ENCODE measurements at regions not wholly inside any gene's neighbourhood (a gene's known extent, or its start where the extent isn't known, plus 50 kb on each side); places are given as distances from the start of the nearest gene placed in this dataset.
"Not testable (repeated sequence)": the region's sequence is repeated elsewhere in the genome, so short reads cannot be mapped to it uniquely, and the experiment has no call there.

GRCh38 chr4:86413426-86413825, 53.6 kb upstream of the MAPK10 start:
- H3K4me1 Mint-ChIP-seq (ENCODE audit: low read depth); H3K27me3 Mint-ChIP-seq; intact Hi-C loops (cut with micrococcal nuclease); H3K36me3 Mint-ChIP-seq (ENCODE audit: low read depth); H3K4me3 Mint-ChIP-seq; H3K27ac Mint-ChIP-seq: not testable (repeated sequence)
- H3K9me3 Mint-ChIP-seq = peaks cover 39% of the 10 kb centered on the region

DNA sequence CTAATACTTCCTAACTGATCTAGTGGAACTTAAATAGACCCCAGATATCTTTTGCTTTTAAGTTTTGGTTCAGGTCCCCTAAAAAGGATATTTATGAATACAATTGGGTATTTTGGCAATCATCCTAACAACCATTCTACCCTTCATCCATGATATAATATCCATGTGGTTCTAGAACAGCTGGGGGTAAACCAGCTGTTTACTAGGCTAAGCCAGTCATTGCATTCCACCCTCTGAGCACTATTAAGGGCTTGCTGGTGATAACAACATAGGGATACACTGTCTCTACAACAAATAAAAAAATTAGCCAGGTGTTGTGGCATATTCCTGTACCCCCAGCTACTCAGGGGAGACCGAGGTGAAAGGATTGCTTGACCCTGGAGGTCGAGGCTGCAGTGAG, 54.8 kb upstream of the MAPK10 start:
- H3K27ac Mint-ChIP-seq = no peak overlapping the region
- intact Hi-C loops (cut with micrococcal nuclease) = no loop called here
- H3K27me3 Mint-ChIP-seq = no peaks in the 10 kb centered on the region
- no peak overlapping the region for H3K4me3 Mint-ChIP-seq
- no peaks in the 10 kb centered on the region for H3K36me3 Mint-ChIP-seq (ENCODE audit: low read depth)
- H3K9me3 Mint-ChIP-seq = peaks cover 39% of the 10 kb centered on the region
- no peaks in the 10 kb centered on the region for H3K4me1 Mint-ChIP-seq (ENCODE audit: low read depth)

DNA sequence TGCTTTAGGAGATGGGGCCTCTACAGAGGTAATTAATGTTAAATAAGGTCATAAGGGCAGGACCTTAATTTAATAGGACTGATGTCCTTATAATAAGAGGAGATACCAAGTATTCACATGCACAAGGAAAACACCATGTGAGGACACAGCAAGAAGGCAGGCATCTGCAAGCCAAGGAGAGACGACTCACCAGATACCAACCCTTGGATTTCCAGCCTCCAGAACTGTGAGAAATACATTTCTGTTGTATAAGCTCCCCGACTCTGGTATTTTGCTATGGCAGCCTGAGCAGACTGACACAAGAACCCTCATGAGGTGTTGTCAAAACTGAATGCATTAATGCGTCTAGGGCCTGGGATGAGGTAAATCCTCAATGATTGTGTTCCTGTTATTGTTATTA, 56.2 kb upstream of the MAPK10 start:
- H3K27ac Mint-ChIP-seq = no peak overlapping the region
- no peak overlapping the region for H3K4me3 Mint-ChIP-seq
- no peaks in the 10 kb centered on the region for H3K36me3 Mint-ChIP-seq (ENCODE audit: low read depth)
- H3K9me3 Mint-ChIP-seq = peaks cover 30% of the 10 kb centered on the region
- H3K27me3 Mint-ChIP-seq = no peaks in the 10 kb centered on the region
- intact Hi-C loops (cut with micrococcal nuclease) = no loop called here
- H3K4me1 Mint-ChIP-seq (ENCODE audit: low read depth) = no peaks in the 10 kb centered on the region

DNA sequence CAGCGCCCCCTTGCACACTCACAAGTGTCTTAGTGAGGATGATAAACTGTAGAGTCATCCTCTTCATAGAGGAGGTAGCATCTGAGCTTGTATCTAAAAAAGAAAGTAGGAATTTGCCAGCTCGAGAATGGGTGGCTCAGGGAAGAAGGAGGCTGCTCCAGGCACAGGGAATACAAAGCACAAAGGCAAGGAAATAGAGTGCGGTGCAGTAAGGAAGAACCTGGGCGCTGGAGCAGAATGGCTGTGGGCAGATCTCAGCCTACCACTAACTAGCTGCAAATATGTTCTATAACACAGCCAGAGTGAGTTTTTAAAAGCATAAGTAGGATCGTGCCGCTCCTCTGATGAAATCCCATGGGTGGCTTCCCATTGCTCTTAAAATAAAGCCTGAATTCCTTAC, 61.6 kb upstream of the MAPK10 start:
- Mint-ChIP-seq H3K4me3 (no peak overlapping the region), H3K9me3 (no peaks in the 10 kb centered on the region), H3K36me3 (ENCODE audit: low read depth) (no peaks in the 10 kb centered on the region), H3K27ac (no peak overlapping the region), H3K4me1 (ENCODE audit: low read depth) (no peaks in the 10 kb centered on the region), H3K27me3 (no peaks in the 10 kb centered on the region)
- intact Hi-C loops (cut with micrococcal nuclease) = no loop called here

- H3K27ac Mint-ChIP-seq = no peak overlapping the region
- no peaks in the 10 kb centered on the region for H3K9me3 Mint-ChIP-seq
- intact Hi-C loops (cut with micrococcal nuclease) = no loop called here
- H3K4me1 Mint-ChIP-seq (ENCODE audit: low read depth) = no peaks in the 10 kb centered on the region
- H3K27me3 Mint-ChIP-seq = no peaks in the 10 kb centered on the region
- no peaks in the 10 kb centered on the region for H3K36me3 Mint-ChIP-seq (ENCODE audit: low read depth)
- no peak overlapping the region for H3K4me3 Mint-ChIP-seq
These were observed 71.8 kb upstream of the MAPK10 start for GRCh38 chr4:86431543-86432116.

- no peaks in the 10 kb centered on the region for H3K36me3 Mint-ChIP-seq (ENCODE audit: low read depth)
- no peak overlapping the region for H3K27ac Mint-ChIP-seq
- no peaks in the 10 kb centered on the region for H3K9me3 Mint-ChIP-seq
- H3K4me1 Mint-ChIP-seq (ENCODE audit: low read depth) = no peaks in the 10 kb centered on the region
- no peak overlapping the region for H3K4me3 Mint-ChIP-seq
- H3K27me3 Mint-ChIP-seq = no peaks in the 10 kb centered on the region
- intact Hi-C loops (cut with micrococcal nuclease) = no loop called here
These were observed 72.8 kb upstream of the MAPK10 start for GRCh38 chr4:86432559-86433134.

- Mint-ChIP-seq H3K4me1 (ENCODE audit: low read depth) (no peaks in the 10 kb centered on the region), H3K4me3 (no peak overlapping the region), H3K9me3 (no peaks in the 10 kb centered on the region), H3K27me3 (no peaks in the 10 kb centered on the region), H3K27ac (no peak overlapping the region), H3K36me3 (ENCODE audit: low read depth) (no peaks in the 10 kb centered on the region)
- intact Hi-C loops (cut with micrococcal nuclease) = no loop called here
These were observed 79.4 kb upstream of the MAPK10 start for GRCh38 chr4:86439293-86439692.

DNA sequence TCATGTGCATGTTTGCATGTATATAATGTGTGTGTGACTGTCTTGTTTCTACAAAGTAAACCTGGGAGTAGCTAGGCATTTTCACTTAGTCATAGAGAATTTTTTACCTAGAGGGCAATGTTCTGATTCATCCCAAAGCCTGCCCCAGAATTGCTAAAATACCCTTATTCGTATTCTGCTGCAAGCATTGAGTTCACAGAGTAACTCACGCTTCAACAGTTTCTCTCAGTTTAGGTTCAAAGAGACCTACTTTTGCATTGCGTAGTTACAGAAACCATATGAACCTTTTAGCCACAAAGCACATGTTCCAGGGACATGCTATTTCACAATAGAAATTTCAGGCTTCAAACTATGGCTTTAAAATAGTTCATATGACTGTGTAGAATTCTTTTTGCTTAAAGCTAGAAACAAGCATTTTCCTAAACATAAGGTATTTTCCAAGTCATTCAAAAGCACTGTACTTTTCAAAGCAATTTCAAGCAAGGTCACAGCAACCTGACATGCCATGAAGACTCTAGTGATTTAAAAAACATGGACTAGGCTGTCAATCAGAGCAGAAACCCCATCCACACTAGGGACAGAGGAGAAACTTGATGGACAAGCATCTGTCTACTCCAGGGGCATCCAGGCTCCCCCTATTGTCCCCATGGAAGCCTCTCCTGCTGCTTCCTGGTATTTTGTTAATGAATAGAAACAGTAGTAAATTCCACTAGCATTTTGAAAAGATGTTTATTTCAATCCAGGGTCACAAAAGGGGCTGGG, 81.5 kb upstream of the MAPK10 start:
- Mint-ChIP-seq H3K4me1 (ENCODE audit: low read depth) (no peaks in the 10 kb centered on the region), H3K27me3 (no peaks in the 10 kb centered on the region), H3K4me3 (no peak overlapping the region), H3K36me3 (ENCODE audit: low read depth) (no peaks in the 10 kb centered on the region), H3K9me3 (no peaks in the 10 kb centered on the region), H3K27ac (no peak overlapping the region)
- intact Hi-C loops (cut with micrococcal nuclease) = no loop called here

- Mint-ChIP-seq H3K27ac (no peak overlapping the region), H3K4me1 (ENCODE audit: low read depth) (no peaks in the 10 kb centered on the region)
These were observed 83.0 kb upstream of the MAPK10 start for GRCh38 chr4:86442881-86443280.

GRCh38 chr4:86443495-86443894, 83.6 kb upstream of the MAPK10 start:
- H3K4me1 Mint-ChIP-seq (ENCODE audit: low read depth) = no peaks in the 10 kb centered on the region
- no peaks in the 10 kb centered on the region for H3K27me3 Mint-ChIP-seq
- intact Hi-C loops (cut with micrococcal nuclease) = no loop called here
- H3K4me3 Mint-ChIP-seq = no peak overlapping the region
- no peak overlapping the region for H3K27ac Mint-ChIP-seq
- no peaks in the 10 kb centered on the region for H3K9me3 Mint-ChIP-seq
- no peaks in the 10 kb centered on the region for H3K36me3 Mint-ChIP-seq (ENCODE audit: low read depth)

More at GRCh38 chr4:86442881-86443280, 83.0 kb upstream of the MAPK10 start:
- Mint-ChIP-seq H3K4me3 (no peak overlapping the region), H3K9me3 (no peaks in the 10 kb centered on the region), H3K36me3 (ENCODE audit: low read depth) (no peaks in the 10 kb centered on the region), H3K27me3 (no peaks in the 10 kb centered on the region)
- intact Hi-C loops (cut with micrococcal nuclease) = no loop called here

GRCh38 chr4:86446996-86447395, 87.1 kb upstream of the MAPK10 start:
- Mint-ChIP-seq H3K9me3 (no peaks in the 10 kb centered on the region), H3K27ac (no peak overlapping the region), H3K36me3 (ENCODE audit: low read depth) (no peaks in the 10 kb centered on the region), H3K27me3 (no peaks in the 10 kb centered on the region), H3K4me1 (ENCODE audit: low read depth) (no peaks in the 10 kb centered on the region), H3K4me3 (no peak overlapping the region)
- intact Hi-C loops (cut with micrococcal nuclease) = no loop called here

GRCh38 chr4:86448871-86449270, 89.0 kb upstream of the MAPK10 start:
- no peak overlapping the region for H3K4me3 Mint-ChIP-seq
- no peaks in the 10 kb centered on the region for H3K4me1 Mint-ChIP-seq (ENCODE audit: low read depth)
- H3K27me3 Mint-ChIP-seq = no peaks in the 10 kb centered on the region
- no peaks in the 10 kb centered on the region for H3K36me3 Mint-ChIP-seq (ENCODE audit: low read depth)
- no peaks in the 10 kb centered on the region for H3K9me3 Mint-ChIP-seq
- intact Hi-C loops (cut with micrococcal nuclease) = no loop called here
- no peak overlapping the region for H3K27ac Mint-ChIP-seq

GRCh38 chr4:86449746-86450588, 90.1 kb upstream of the MAPK10 start:
- Mint-ChIP-seq H3K36me3 (ENCODE audit: low read depth) (no peaks in the 10 kb centered on the region), H3K27ac (no peak overlapping the region), H3K4me1 (ENCODE audit: low read depth) (no peaks in the 10 kb centered on the region), H3K9me3 (no peaks in the 10 kb centered on the region), H3K4me3 (no peak overlapping the region), H3K27me3 (no peaks in the 10 kb centered on the region)
- intact Hi-C loops (cut with micrococcal nuclease) = no loop called here

DNA sequence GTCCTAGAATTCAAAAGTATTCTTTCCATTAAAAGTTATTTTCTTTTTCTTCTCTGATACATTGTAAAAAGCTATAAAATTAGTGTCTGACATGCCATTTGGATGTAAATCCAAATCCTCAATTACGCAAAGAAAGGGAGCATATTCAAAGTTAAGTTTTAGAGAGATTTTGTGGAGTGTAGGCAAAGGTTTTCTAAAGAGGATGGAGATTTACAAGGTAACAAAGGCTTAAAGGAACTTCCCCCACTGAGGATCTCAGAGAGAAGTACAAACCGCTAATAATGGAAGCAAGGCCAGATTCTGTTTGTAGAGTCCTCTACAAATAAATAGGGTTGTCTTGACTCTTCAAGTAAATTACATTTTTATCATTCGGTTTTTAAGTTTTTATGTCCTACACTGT, 91.0 kb upstream of the MAPK10 start:
- Mint-ChIP-seq H3K4me3 (no peak overlapping the region), H3K4me1 (ENCODE audit: low read depth) (no peaks in the 10 kb centered on the region), H3K27me3 (no peaks in the 10 kb centered on the region), H3K36me3 (ENCODE audit: low read depth) (no peaks in the 10 kb centered on the region), H3K27ac (no peak overlapping the region), H3K9me3 (no peaks in the 10 kb centered on the region)
- intact Hi-C loops (cut with micrococcal nuclease) = no loop called here

All from dendritic cell treated with granulocyte-macrophage colony-stimulating factor and Interleukin-4, amounts not matched to agents 40 ng/mL and 50 ng/mL, for 4 days (primary cell).